ENCODE measurements at regions not wholly inside any gene's neighbourhood (a gene's known extent, or its start where the extent isn't known, plus 50 kb on each side); places are given as distances from the start of the nearest gene placed in this dataset.

- TF ChIP-seq, protein P1, sequence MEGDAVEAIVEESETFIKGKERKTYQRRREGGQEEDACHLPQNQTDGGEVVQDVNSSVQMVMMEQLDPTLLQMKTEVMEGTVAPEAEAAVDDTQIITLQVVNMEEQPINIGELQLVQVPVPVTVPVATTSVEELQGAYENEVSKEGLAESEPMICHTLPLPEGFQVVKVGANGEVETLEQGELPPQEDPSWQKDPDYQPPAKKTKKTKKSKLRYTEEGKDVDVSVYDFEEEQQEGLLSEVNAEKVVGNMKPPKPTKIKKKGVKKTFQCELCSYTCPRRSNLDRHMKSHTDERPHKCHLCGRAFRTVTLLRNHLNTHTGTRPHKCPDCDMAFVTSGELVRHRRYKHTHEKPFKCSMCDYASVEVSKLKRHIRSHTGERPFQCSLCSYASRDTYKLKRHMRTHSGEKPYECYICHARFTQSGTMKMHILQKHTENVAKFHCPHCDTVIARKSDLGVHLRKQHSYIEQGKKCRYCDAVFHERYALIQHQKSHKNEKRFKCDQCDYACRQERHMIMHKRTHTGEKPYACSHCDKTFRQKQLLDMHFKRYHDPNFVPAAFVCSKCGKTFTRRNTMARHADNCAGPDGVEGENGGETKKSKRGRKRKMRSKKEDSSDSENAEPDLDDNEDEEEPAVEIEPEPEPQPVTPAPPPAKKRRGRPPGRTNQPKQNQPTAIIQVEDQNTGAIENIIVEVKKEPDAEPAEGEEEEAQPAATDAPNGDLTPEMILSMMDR (IDR thresholded peaks at IDR 0.05; ENCODE audit: low read depth, low read length): no peak
- TF ChIP-seq EZH2phosphoT487 (IDR thresholded peaks at IDR 0.05; ENCODE audit: low read depth): no peak
Observed at GRCh38 chr15:95263751-95264150, 1032.4 kb downstream of the MCTP2 start.

Measured in OCI-LY3 (cell line).